ENCODE measurements at regions not wholly inside any gene's neighbourhood (a gene's known extent, or its start where the extent isn't known, plus 50 kb on each side); places are given as distances from the start of the nearest gene placed in this dataset.

DNA sequence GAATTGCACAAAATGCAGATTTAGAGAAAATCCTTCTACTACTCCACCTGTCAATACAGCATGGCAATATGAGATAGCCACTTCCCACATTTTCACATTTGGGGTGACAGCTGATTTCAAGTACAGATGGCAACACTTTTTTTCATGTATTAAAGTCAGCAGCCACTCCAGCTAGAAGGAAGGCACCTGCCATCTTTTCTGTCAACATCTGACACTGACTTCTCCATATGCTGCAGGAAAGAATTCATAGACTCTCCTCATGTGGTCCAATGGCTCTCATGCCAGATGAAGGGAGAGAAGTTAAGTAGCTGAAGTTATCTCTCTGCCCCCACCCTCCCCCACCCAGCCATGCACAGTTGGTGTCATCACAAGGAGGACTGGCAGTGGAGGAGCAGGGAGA, 912.0 kb downstream of the SORCS1 start:
- Histone ChIP-seq H3K27ac (ENCODE audit: low read depth, low read length) (no peak overlapping the region), H3K9me3 (ENCODE audit: insufficient read depth, low read depth, low read length) (no peaks in the 10 kb centered on the region), H3K27me3 (ENCODE audit: insufficient read depth, low read length) (no peaks in the 10 kb centered on the region), H3K9ac (ENCODE audit: low read depth, low read length) (no peak overlapping the region), H3K36me3 (ENCODE audit: insufficient read depth, low read length) (no peaks in the 10 kb centered on the region), H3K4me3 (ENCODE audit: low read length) (no peak overlapping the region), H3K4me1 (ENCODE audit: insufficient read depth, low read length) (no peaks in the 10 kb centered on the region)

DNA sequence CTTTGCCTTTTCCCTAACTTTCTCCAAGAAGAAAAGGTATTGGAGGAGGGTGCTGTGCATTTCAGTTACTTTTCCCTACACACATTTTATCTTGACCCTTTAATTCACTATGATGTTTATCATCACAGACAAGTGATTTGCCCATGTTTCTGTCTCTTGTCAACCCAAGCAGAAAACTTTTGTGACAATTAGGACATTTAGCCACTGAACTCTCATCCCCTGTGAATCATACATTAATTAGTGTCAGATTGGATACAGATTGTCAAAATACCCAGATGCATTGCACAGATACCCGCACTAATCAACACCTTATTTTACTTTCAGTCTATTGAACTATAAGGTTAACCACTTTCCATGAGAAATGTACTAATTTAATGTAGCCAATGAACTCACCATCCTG, 912.9 kb downstream of the SORCS1 start:
- no peaks in the 10 kb centered on the region for H3K36me3 ChIP-seq (ENCODE audit: insufficient read depth, low read length)
- WGBS, result 100% methylated on average over 1 of the region's 1 CpG
- H3K4me3 ChIP-seq (ENCODE audit: low read length), result no peak overlapping the region
- H3K27ac ChIP-seq (ENCODE audit: low read depth, low read length), result no peak overlapping the region
- no peak overlapping the region for H3K9ac ChIP-seq (ENCODE audit: low read depth, low read length)
- H3K27me3 ChIP-seq (ENCODE audit: insufficient read depth, low read length), result no peaks in the 10 kb centered on the region
- H3K9me3 ChIP-seq (ENCODE audit: insufficient read depth, low read depth, low read length), result no peaks in the 10 kb centered on the region
- no peaks in the 10 kb centered on the region for H3K4me1 ChIP-seq (ENCODE audit: insufficient read depth, low read length)

DNA sequence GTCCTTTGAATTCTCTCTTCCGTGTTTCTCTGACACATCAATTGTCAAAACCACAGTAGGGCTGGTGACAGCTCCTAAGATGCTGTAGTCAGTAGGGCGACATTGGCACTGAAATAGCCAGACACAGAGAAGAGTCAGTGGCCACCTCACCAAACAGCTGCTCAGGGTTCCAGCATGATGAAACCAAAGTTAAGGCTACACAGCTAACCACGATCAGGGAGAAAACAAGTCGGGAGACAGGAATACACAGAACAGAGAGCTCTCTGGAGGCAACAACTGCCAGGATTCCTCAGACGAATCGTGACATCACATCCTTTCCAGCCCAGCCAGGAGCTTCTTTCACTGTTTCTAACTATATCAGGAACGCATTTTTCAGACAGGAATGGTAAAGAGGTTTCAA, 922.2 kb downstream of the SORCS1 start:
- H3K9ac ChIP-seq (ENCODE audit: low read depth, low read length), result no peak overlapping the region
- no peaks in the 10 kb centered on the region for H3K36me3 ChIP-seq (ENCODE audit: insufficient read depth, low read length)
- H3K9me3 ChIP-seq (ENCODE audit: insufficient read depth, low read depth, low read length), result no peaks in the 10 kb centered on the region
- H3K4me3 ChIP-seq (ENCODE audit: low read length), result no peak overlapping the region
- no peaks in the 10 kb centered on the region for H3K4me1 ChIP-seq (ENCODE audit: insufficient read depth, low read length)
- no peak overlapping the region for H3K27ac ChIP-seq (ENCODE audit: low read depth, low read length)
- 78% methylated on average over 7 of the region's 7 CpGs for WGBS
- H3K27me3 ChIP-seq (ENCODE audit: insufficient read depth, low read length), result no peaks in the 10 kb centered on the region

DNA sequence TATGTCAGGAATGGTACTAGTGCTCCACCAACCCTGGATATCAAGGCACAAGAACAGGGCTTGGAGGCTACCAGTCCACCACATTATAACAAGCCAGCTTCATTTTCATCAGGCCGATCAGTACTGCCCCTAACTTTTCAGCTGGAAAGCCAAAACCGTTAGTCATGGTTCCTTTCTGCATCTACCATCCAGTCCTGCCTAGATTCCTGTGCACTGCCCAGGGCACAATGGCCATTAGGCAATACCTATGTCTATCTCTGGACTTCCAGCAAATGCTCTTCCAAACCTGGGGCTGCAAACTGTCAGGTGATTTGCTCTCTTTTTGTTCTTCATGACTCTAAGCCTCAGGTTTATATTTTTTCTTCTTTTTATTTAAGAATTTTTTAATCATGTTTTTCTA, 937.7 kb downstream of the SORCS1 start:
- H3K36me3 ChIP-seq (ENCODE audit: insufficient read depth, low read length), result no peaks in the 10 kb centered on the region
- no peaks in the 10 kb centered on the region for H3K9me3 ChIP-seq (ENCODE audit: insufficient read depth, low read depth, low read length)
- no peaks in the 10 kb centered on the region for H3K4me1 ChIP-seq (ENCODE audit: insufficient read depth, low read length)
- no peak overlapping the region for H3K4me3 ChIP-seq (ENCODE audit: low read length)
- 89% methylated on average over 2 of the region's 2 CpGs for WGBS
- H3K9ac ChIP-seq (ENCODE audit: low read depth, low read length), result no peak overlapping the region
- H3K27ac ChIP-seq (ENCODE audit: low read depth, low read length), result no peak overlapping the region
- no peaks in the 10 kb centered on the region for H3K27me3 ChIP-seq (ENCODE audit: insufficient read depth, low read length)

DNA sequence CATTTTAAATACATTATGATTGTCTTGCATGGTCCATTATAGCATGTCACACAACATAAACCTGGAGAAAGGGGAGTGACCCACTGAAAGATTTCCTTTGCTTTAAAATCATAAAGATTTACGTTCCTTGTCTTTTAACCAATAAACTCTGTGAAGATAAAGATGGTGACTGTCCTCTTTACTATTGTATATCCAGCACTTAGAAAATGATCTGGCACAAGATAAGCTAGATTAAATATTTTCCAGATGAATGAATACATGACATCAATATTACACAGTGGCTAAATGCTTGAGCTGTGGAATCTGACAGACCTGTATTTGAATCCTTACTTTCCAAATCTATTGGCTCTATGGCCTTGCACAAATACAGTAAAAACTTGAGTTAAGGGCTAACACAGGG, 938.4 kb downstream of the SORCS1 start:
- H3K27me3 ChIP-seq (ENCODE audit: insufficient read depth, low read length), result no peaks in the 10 kb centered on the region
- H3K4me3 ChIP-seq (ENCODE audit: low read length), result no peak overlapping the region
- no peak overlapping the region for H3K9ac ChIP-seq (ENCODE audit: low read depth, low read length)
- H3K36me3 ChIP-seq (ENCODE audit: insufficient read depth, low read length), result no peaks in the 10 kb centered on the region
- no peaks in the 10 kb centered on the region for H3K9me3 ChIP-seq (ENCODE audit: insufficient read depth, low read depth, low read length)
- WGBS, result no CpG with 5 or more reads among the region's 1 CpG
- no peaks in the 10 kb centered on the region for H3K4me1 ChIP-seq (ENCODE audit: insufficient read depth, low read length)
- H3K27ac ChIP-seq (ENCODE audit: low read depth, low read length), result no peak overlapping the region

DNA sequence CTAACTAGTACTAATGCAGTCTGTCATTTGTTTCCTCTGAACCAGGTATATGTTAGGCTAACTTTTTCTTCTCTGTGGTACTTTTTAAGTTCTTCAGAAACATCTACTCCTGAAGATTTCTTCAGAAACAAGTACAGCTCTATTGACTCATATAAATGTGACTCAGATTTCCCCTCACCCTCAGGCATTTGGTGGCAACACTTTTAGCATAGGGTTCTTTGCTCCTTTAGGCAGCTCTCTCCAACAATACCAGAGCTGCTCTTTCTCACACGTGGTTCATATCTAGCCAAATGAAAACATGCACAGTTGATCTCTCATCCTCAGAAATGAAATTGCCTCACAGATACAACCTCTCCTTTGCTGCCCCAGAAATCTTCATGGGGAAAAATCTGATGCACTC, 939.8 kb downstream of the SORCS1 start:
- Histone ChIP-seq H3K4me1 (ENCODE audit: insufficient read depth, low read length) (no peaks in the 10 kb centered on the region), H3K36me3 (ENCODE audit: insufficient read depth, low read length) (no peaks in the 10 kb centered on the region), H3K9me3 (ENCODE audit: insufficient read depth, low read depth, low read length) (no peaks in the 10 kb centered on the region), H3K4me3 (ENCODE audit: low read length) (no peak overlapping the region), H3K27ac (ENCODE audit: low read depth, low read length) (no peak overlapping the region), H3K27me3 (ENCODE audit: insufficient read depth, low read length) (no peaks in the 10 kb centered on the region), H3K9ac (ENCODE audit: low read depth, low read length) (no peak overlapping the region)
- WGBS, result 51% methylated on average over 1 of the region's 1 CpG

DNA sequence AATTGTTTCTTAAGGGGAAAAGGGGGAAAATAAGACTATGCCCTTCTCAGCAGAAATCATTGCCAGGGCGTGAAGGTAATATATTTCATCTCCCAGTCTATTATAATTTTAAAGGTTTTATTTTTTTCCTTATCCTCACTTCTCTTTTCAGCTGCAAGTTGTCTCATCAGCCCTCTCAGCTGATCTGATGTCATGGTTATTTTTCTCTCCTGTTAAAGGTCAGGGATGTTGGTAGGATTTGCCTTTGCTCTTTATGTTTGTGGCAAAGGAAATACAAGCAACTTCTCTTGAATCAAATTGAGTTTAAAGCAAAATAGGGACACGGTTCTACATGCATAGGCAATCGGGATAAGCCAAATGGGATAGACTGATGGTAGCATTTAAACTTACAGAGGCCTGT, 946.9 kb downstream of the SORCS1 start:
- H3K4me1 ChIP-seq (ENCODE audit: insufficient read depth, low read length), result no peaks in the 10 kb centered on the region
- H3K9ac ChIP-seq (ENCODE audit: low read depth, low read length), result no peak overlapping the region
- H3K9me3 ChIP-seq (ENCODE audit: insufficient read depth, low read depth, low read length), result no peaks in the 10 kb centered on the region
- H3K4me3 ChIP-seq (ENCODE audit: low read length), result no peak overlapping the region
- 90% methylated on average over 2 of the region's 3 CpGs for WGBS
- H3K27me3 ChIP-seq (ENCODE audit: insufficient read depth, low read length), result no peaks in the 10 kb centered on the region
- H3K27ac ChIP-seq (ENCODE audit: low read depth, low read length), result no peak overlapping the region
- H3K36me3 ChIP-seq (ENCODE audit: insufficient read depth, low read length), result no peaks in the 10 kb centered on the region

DNA sequence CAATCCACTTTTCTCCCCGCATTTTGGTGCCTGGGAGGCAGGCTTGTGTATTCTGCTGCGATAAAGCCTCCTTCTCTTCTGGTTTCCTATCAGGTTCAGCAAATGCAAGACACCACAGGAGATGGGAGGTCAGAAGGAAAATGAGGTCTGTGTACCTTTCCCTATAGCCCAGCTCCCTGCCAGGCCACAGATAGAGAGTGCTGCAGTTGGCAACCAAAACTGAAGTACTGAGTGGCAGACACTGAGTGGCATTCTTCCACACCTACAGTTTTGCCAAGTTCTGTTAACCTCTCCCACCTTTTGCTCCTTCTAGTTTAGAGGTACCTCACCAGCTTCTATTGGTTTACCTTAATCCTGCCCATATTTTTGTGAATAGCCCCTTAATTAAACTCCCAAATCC, 948.4 kb downstream of the SORCS1 start:
- H3K4me3 ChIP-seq (ENCODE audit: low read length), result no peak overlapping the region
- no peaks in the 10 kb centered on the region for H3K4me1 ChIP-seq (ENCODE audit: insufficient read depth, low read length)
- no peaks in the 10 kb centered on the region for H3K36me3 ChIP-seq (ENCODE audit: insufficient read depth, low read length)
- 85% methylated on average over 2 of the region's 2 CpGs for WGBS
- no peak overlapping the region for H3K27ac ChIP-seq (ENCODE audit: low read depth, low read length)
- no peaks in the 10 kb centered on the region for H3K9me3 ChIP-seq (ENCODE audit: insufficient read depth, low read depth, low read length)
- H3K9ac ChIP-seq (ENCODE audit: low read depth, low read length), result no peak overlapping the region
- H3K27me3 ChIP-seq (ENCODE audit: insufficient read depth, low read length), result no peaks in the 10 kb centered on the region

DNA sequence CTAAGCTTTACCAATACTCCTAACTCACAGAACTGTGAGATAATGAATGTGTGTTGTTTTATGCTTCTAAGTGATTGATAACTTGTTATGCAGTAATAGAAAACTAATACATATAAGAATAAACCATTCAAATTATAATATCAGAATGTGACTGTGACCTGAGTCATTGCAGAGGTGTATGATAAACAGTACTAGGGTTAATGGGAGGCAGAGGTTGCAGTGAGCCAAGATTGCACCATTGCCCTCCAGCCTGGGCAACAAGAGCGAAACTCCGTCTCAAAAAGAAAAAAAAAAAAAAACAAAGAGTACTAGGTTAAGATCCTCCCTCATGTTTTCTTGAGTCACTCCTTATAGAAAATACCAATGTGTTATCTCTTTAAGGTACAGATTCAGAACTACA, 950.3 kb downstream of the SORCS1 start:
- no peak overlapping the region for H3K4me3 ChIP-seq (ENCODE audit: low read length)
- no peaks in the 10 kb centered on the region for H3K27me3 ChIP-seq (ENCODE audit: insufficient read depth, low read length)
- H3K9ac ChIP-seq (ENCODE audit: low read depth, low read length), result no peak overlapping the region
- H3K4me1 ChIP-seq (ENCODE audit: insufficient read depth, low read length), result no peaks in the 10 kb centered on the region
- no peak overlapping the region for H3K27ac ChIP-seq (ENCODE audit: low read depth, low read length)
- no peaks in the 10 kb centered on the region for H3K36me3 ChIP-seq (ENCODE audit: insufficient read depth, low read length)
- H3K9me3 ChIP-seq (ENCODE audit: insufficient read depth, low read depth, low read length), result no peaks in the 10 kb centered on the region
- WGBS, result 90% methylated on average over 2 of the region's 2 CpGs

DNA sequence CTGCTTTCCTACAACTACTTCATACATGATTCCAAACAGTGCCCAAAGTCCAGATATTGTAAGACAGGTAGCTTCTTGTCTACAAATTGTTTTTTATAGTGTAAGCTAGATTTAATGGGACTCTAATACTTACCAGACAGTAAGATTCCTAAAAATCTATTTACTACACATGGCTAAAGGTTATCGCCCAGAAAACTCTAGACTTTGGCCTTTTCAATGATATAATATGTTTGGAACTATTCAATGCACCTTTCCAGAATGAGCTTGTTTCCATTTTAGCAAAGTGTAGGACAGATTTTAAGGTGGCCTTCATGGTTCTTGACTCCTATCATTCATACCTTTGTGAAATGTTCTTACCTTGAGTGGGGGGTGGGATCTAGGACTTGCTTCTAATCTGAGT, 951.0 kb downstream of the SORCS1 start:
- 67% methylated on average over 1 of the region's 1 CpG for WGBS

DNA sequence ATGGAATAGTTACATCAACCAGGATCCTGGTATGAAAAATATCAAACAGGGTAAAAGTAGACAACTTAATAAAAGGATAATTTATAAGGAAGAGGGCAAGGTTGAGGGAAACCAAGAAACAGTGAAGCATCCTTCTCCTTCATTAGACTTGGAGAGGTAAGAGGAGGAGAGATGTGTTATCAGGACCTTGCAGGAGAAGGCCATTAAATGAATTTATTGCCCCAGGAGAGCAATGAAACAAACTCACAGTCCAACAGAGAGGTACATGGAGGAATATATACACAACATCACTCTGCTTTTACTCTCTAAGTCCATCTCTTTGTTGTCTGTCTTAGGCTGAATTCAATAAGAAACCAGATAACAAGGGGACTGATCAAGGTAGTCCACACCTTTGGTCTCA, 966.2 kb downstream of the SORCS1 start:
- no peaks in the 10 kb centered on the region for H3K9me3 ChIP-seq (ENCODE audit: insufficient read depth, low read depth, low read length)
- no peaks in the 10 kb centered on the region for H3K36me3 ChIP-seq (ENCODE audit: insufficient read depth, low read length)
- no peak overlapping the region for H3K4me3 ChIP-seq (ENCODE audit: low read length)
- H3K27me3 ChIP-seq (ENCODE audit: insufficient read depth, low read length), result no peaks in the 10 kb centered on the region
- H3K4me1 ChIP-seq (ENCODE audit: insufficient read depth, low read length), result no peaks in the 10 kb centered on the region
- no peak overlapping the region for H3K9ac ChIP-seq (ENCODE audit: low read depth, low read length)
- H3K27ac ChIP-seq (ENCODE audit: low read depth, low read length), result no peak overlapping the region

More for the DNA sequence above, 951.0 kb downstream of the SORCS1 start:
- Histone ChIP-seq H3K36me3 (ENCODE audit: insufficient read depth, low read length) (no peaks in the 10 kb centered on the region), H3K27ac (ENCODE audit: low read depth, low read length) (no peak overlapping the region), H3K4me3 (ENCODE audit: low read length) (no peak overlapping the region), H3K9ac (ENCODE audit: low read depth, low read length) (no peak overlapping the region), H3K27me3 (ENCODE audit: insufficient read depth, low read length) (no peaks in the 10 kb centered on the region), H3K4me1 (ENCODE audit: insufficient read depth, low read length) (no peaks in the 10 kb centered on the region), H3K9me3 (ENCODE audit: insufficient read depth, low read depth, low read length) (no peaks in the 10 kb centered on the region)

DNA sequence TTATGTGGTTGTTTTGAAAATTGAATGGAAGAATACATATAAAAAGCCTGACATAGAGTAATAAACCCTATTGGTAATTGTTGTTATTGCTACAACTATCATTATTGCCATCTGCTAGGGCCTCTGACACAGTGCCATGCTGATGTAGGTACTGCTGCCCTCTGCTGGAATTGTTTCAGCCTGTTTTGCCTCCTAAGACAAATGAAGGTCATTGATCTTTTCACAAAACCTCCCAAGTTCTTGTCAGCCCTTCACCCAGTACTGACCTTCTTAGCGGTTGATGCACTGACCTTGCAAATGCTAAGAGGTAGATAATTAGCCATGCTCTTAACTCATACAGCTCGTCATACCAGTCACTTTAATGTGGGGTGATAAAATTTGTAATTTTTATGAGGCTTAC, 975.2 kb downstream of the SORCS1 start:
- Histone ChIP-seq H3K9me3 (ENCODE audit: insufficient read depth, low read depth, low read length) (no peaks in the 10 kb centered on the region), H3K27me3 (ENCODE audit: insufficient read depth, low read length) (no peaks in the 10 kb centered on the region), H3K9ac (ENCODE audit: low read depth, low read length) (no peak overlapping the region), H3K4me1 (ENCODE audit: insufficient read depth, low read length) (no peaks in the 10 kb centered on the region), H3K27ac (ENCODE audit: low read depth, low read length) (no peak overlapping the region), H3K4me3 (ENCODE audit: low read length) (no peak overlapping the region), H3K36me3 (ENCODE audit: insufficient read depth, low read length) (no peaks in the 10 kb centered on the region)
- WGBS, result 48% methylated on average over 2 of the region's 2 CpGs

Data from HUES64 (cell line).